Left lung (tissue), 4 donors: ENCODE measurements at regions not wholly inside any gene's neighbourhood (a gene's known extent, or its start where the extent isn't known, plus 50 kb on each side); places are given as distances from the start of the nearest gene placed in this dataset.

ENCODE experiments used
- ATAC-seq: fragments of 200-7000 bp; cut with Tn5 transposase; one replicate; pipeline ENCODE4 v1.9.1; 2020; ENCODE audit warnings: moderate library complexity
- DNase-seq, 4 donors: peaks; one replicate each; pipeline ENCODE4 v3.0.0-alpha.2; 2013 to 2020
- H3K27ac ChIP-seq, 2 donors: fragments of 200-600 bp; sonication (generic) in 1 of 2; one replicate each; pipeline versions ENCODE4 v1.5.0 to v1.8.0; 2020 to 2021
- H3K27me3 ChIP-seq, 2 donors: fragments of 200-600 bp; sonication (generic) in 1 of 2; one replicate each; pipeline versions ENCODE4 v1.5.0 to v1.8.0; 2020 to 2021
- H3K36me3 ChIP-seq, 2 donors: fragments of 200-600 bp; sonication (generic) in 1 of 2; one replicate each; pipeline versions ENCODE4 v1.5.0 to v1.8.0; 2020 to 2021
- H3K4me1 ChIP-seq, 2 donors: fragments of 200-600 bp; one replicate each; pipeline ENCODE4 v1.8.0; 2021
- H3K4me3 ChIP-seq, 2 donors: fragments of 200-600 bp; sonication (generic) in 1 of 2; one replicate each; pipeline versions ENCODE4 v1.5.0 to v1.8.0; 2020 to 2021; ENCODE audit warnings: mild to moderate bottlenecking in 1 of 2
- H3K9me3 ChIP-seq, 2 donors: fragments of 200-600 bp; sonication (generic) in 1 of 2; one replicate each; pipeline versions ENCODE4 v1.5.0 to v1.8.0; 2020 to 2021
- CTCF ChIP-seq, 2 donors: fragments of 200-600 bp; sonication (generic) in 1 of 2; IDR thresholded peaks; one replicate each; pipeline versions ENCODE4 v1.5.0 to v1.8.0; 2021; ENCODE audit warnings: antibody characterized with exemption in 2 of 2
- intact Hi-C, 2 donors: fragments of 100-400 bp; cut with DNase I; formaldehyde crosslinking; loops; one replicate each; pipeline versions ENCODE4 v1.11.2 to v1.14.2; 2022
- donor health status: DM: no; HTN: yes; CAD: no.
- donor health status: DM: no; HTN: no; CAD: no.

- intact Hi-C loops: no loop called here
- ATAC-seq: no peak
- H3K4me1 ChIP-seq: no peaks in the 10 kb centered on the region
- no peaks in the 10 kb centered on the region for H3K27me3 ChIP-seq
- no peak for TF ChIP-seq CTCF (IDR thresholded peaks at IDR 0.05)
- DNase-seq: no peak
- H3K27ac ChIP-seq: no peak overlapping the region
- no peaks in the 10 kb centered on the region for H3K9me3 ChIP-seq
- H3K36me3 ChIP-seq: no peaks in the 10 kb centered on the region
- no peak overlapping the region for H3K4me3 ChIP-seq
Measured at GRCh38 chr6:166760288-166760687, 133.2 kb upstream of the RPS6KA2 start.

- no peak overlapping the region for H3K27ac ChIP-seq
- H3K36me3 ChIP-seq: no peaks in the 10 kb centered on the region
- intact Hi-C loops: no loop called here
- DNase-seq (no peak), ATAC-seq (no peak)
- no peak for TF ChIP-seq CTCF (IDR thresholded peaks at IDR 0.05)
- H3K4me1 ChIP-seq: no peaks in the 10 kb centered on the region
- H3K4me3 ChIP-seq: no peak overlapping the region
- no peaks in the 10 kb centered on the region for H3K9me3 ChIP-seq
- no peaks in the 10 kb centered on the region for H3K27me3 ChIP-seq
Measured at GRCh38 chr6:166758136-166758704, 131.2 kb upstream of the RPS6KA2 start.

GRCh38 chr6:166757232-166758135, 130.4 kb upstream of the RPS6KA2 start:
- Histone ChIP-seq H3K27ac (no peak overlapping the region), H3K36me3 (no peaks in the 10 kb centered on the region), H3K4me1 (no peaks in the 10 kb centered on the region), H3K4me3 (no peak overlapping the region), H3K9me3 (no peaks in the 10 kb centered on the region), H3K27me3 (no peaks in the 10 kb centered on the region)
- ATAC-seq: peak; percentile 57
- TF ChIP-seq CTCF (IDR thresholded peaks at IDR 0.05): no peak
- intact Hi-C loops: no loop called here
- peak in 1 of 4 donors; percentile 26 for DNase-seq

GRCh38 chr6:166754218-166755030, 127.4 kb upstream of the RPS6KA2 start:
- Histone ChIP-seq H3K36me3 (no peaks in the 10 kb centered on the region), H3K4me1 (peaks cover 0 to 14% of the 10 kb centered on the region in 2 donors), H3K27me3 (no peaks in the 10 kb centered on the region), H3K9me3 (no peaks in the 10 kb centered on the region), H3K4me3 (no peak overlapping the region), H3K27ac (no peak overlapping the region)
- DNase-seq: no peak
- no peak for ATAC-seq
- intact Hi-C loops: no loop called here
- TF ChIP-seq CTCF (IDR thresholded peaks at IDR 0.05): no peak
